LHCN-M2 (cell line): ENCODE measurements at regions not wholly inside any gene's neighbourhood (a gene's known extent, or its start where the extent isn't known, plus 50 kb on each side); places are given as distances from the start of the nearest gene placed in this dataset.

Experiments
- DNase-seq: peaks from one replicate; pipeline ENCODE4 v3.0.0-alpha.2; 2012; ENCODE audit warnings: low read depth

DNA sequence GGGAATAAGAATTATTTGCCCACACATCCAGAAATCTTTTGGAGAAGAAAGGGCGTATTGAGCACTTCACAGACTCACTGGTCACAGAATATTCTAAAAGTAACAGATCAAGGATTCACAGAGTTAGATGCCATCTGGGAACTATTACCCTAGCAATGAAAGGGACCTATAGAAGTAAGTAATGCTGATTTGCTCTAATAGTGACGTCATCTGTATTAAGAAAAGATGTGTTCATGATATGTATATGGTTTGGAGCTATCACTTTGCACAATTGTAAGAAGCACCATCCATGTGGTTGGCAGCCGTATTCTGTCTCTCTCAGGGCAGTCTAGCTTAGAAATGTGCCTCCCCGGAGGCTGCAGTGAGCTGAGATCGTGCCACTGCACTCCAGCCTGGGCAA is 52.8 kb upstream of the SV2C start:
- no peak for DNase-seq

- no peak for DNase-seq
These were observed 53.4 kb upstream of the SV2C start for GRCh38 chr5:76029739-76030138.

DNA sequence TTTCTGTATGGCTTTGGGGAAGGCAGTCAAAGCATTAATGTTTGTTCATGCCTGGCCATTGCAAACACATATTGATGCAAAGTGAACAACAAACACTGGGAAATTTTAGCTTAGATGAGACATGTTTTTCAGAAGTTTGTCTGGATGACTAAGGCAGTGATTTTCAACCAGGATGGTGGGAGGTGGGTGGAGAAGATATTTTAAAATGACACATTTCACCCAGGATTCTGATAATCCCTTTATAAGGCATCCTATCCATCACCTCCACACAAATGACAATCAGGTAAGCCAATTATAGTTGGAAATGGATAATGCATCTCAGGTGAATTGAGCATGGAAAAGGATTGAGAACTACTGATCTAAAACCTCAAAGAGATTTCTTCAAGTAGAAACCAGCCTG is 57.4 kb upstream of the SV2C start:
- DNase-seq, result no peak

DNA sequence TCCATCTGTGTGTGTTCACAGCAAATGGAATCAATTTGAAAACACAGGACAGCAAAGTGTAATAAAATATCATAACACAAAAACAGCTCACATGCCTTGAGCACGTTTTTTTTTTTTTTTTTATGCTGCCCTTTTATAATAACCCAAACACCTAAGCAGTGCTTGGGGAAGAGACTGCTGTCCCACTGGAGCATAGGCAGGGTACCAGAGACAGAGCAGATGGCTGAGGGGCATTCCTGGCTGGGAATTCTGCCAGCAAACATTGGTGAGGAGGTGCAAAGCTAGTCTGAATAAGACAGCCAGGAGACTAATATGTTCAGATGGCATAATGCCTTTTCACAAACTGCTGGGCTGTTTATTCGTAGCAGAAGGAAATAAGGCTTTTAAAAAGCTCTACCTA is 58.1 kb upstream of the SV2C start:
- DNase-seq, result no peak

- DNase-seq, result no peak
These were observed 60.6 kb upstream of the SV2C start for GRCh38 chr5:76022611-76023010.

DNA sequence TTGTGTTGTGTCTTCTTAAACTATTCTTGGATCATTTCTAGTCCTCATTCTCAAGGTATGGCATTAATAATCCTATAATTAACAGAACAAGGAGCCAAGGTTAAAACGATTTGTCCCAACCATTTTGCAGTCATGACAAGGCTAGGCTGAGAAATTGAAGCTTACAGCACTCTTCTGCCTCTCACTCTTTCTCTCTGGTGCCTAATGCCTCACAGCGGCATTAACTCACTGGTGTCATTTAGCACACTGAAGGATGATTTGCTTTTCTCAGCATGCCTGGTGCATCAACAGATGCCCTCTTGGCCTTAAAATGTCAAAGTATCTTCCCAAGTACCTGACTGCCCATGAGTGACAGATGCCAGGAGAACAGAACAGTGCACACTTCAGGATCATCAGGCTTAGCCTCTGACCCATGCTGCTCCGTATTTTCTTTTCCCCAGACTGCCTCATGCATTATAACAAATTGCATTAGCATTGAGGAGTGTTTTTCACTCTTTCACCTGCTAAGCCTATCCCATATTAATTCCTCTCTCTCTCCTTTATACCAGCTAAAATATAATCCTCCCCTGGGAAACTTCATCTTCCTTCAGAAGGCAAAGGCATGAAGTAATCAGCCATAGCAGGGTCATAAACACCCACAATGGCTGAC is 61.1 kb upstream of the SV2C start:
- no peak for DNase-seq

- no peak for DNase-seq
These were observed 66.9 kb upstream of the SV2C start for GRCh38 chr5:76016258-76016657.

DNA sequence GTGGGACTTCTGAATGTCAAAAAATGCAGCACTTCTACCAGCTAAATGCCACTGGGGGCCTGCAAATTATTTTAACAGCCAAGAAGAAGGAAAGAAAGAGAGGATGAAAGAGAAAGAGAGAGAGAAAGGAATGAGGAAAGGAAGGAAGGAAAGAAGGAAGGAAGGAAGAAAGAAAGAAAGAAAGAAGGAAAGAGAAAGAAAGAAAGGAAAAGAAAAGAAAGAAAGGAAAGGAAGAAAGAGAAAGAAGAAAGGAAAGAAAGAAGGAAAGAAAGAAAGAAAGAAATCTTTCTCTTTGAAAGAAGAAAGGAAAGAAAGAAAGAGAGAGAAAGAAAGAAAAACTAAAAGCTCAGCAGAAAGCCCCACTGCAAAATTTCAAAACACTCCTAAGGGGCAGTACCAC is 69.2 kb upstream of the SV2C start:
- no peak for DNase-seq

DNA sequence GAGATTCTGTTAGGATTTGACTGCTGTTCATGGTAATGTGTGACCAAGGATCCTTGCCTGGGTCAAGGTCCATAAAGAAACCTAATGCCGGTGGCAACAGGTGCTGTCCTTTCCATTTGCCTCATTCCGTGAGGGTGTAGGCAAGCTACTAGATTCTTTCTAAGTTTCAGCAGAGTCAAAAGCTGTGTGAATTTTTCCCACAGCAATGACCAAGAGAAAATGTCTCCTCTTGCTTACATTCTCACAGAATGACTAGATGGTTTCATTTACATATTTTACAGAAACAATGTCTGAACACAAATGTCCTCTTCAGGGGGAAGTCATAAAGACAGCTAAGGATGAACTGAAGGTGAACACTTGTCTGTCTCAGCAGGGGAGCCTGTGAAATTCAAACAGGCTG is 75.3 kb upstream of the SV2C start:
- DNase-seq, result no peak

DNA sequence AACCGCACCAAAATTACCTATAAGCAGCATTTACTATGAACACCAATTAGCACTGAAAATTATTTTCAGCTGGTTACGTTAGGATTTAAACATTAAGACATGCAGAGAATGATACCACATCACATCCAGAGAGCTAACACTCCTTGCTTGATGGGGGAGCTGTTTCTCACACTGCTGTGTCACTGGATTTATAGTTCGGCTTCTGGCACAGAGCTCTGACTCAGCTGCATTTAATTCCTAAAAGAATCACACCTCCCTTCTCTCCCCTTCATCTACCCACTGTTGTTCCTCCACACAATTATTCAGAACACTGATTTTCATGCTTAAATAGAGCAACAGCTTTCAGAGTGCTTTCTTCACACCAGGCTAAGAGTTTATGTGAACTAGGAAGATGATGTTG is 82.6 kb upstream of the SV2C start:
- DNase-seq, result no peak

DNA sequence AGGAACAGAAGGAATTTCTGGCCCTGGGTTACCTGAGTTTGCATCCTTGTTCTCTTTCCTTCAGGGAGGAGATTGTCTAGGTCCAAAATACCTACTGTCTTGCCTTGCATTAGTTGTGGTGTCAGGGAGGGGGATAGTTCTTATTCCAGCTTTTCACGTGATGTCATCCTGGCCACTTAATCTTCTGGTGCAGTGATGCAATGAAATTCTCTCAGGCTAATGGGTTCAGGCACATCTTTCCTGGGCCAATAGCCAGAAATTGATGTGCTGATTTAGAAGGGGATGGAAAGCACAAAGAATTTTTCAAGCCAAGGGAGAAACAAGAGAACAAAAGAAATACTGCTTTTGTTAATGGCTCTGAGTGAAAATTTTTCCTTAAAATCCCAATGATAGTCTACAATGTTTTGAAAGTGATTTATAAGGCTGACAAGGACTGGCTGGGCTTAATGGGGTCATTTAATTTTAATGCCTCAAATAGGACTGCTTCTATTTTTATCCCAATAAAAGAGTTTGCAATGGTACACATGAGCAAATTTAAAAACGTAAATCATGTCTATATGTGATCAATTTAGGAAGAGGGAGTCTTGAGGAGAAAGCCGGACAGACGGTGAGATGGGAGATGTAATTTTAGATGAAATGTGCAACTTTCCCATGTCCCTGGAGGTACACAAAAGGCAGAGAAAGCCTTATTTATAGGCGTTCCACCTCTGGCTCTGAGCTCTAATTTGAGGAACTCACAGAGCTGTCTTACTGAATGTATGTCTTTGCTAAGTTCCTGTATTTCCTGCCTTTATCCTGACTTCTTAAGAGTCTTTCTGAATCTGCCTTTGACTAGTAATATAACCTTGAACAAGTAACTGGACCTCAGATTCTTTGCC is 89.3 kb upstream of the SV2C start:
- DNase-seq, result no peak

- DNase-seq, result no peak
These were observed 90.0 kb upstream of the SV2C start for GRCh38 chr5:75993183-75993582.

GRCh38 chr5:75992753-75993152 is 90.4 kb upstream of the SV2C start:
- no peak for DNase-seq

- DNase-seq, result no peak
These were observed 98.1 kb upstream of the SV2C start for GRCh38 chr5:75985077-75985476.

- DNase-seq, result no peak
These were observed 107.7 kb upstream of the SV2C start for GRCh38 chr5:75975496-75975895.

- DNase-seq, result no peak
These were observed 117.9 kb upstream of the SV2C start for GRCh38 chr5:75965292-75965691.

GRCh38 chr5:75964008-75964407 is 119.2 kb upstream of the SV2C start:
- no peak for DNase-seq

DNA sequence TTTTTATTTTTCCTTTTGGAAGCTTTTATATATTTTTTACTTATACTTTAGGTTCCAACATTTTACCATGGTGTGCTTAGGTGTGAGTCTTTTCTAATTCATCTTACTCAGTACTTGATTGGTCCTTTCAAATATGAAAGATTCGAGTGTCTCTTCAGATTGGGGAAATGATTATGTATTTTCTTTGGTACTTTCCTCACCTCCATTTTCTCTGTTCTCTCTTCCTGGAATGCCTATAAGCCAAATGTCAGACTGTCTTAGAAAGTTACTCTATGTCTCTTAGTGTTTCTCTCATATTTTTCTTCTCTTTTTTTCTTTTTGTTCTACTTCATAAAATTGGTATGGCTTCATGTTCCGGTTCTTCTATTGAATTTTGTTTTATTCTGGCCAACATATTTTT is 119.6 kb upstream of the SV2C start:
- no peak for DNase-seq

GRCh38 chr5:75961818-75962217 is 121.4 kb upstream of the SV2C start:
- no peak for DNase-seq

DNA sequence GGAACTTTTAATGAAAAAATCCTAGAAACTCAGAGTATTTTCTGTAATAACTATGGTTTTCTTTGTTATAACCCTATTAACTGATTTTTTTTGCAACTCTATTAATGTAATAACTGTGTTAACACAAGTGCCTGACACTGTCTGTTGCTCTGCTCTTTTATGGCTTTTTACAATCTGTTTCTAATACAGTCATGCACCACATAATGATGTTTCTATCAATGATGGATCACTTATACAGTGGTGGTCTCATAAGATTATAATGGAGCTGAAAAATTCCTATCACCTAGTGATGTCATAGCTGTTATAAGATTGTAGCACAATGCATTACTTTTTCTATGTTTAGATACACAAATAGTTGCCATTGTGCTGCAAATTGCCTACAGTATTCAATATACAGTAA is 123.1 kb upstream of the SV2C start:
- no peak for DNase-seq

GRCh38 chr5:75952963-75953362 is 130.2 kb upstream of the SV2C start:
- DNase-seq, result no peak

- no peak for DNase-seq
These were observed 130.9 kb upstream of the SV2C start for GRCh38 chr5:75952291-75952690.

- no peak for DNase-seq
These were observed 131.5 kb upstream of the SV2C start for GRCh38 chr5:75951716-75952115.
